ENCODE measurements at regions not wholly inside any gene's neighbourhood (a gene's known extent, or its start where the extent isn't known, plus 50 kb on each side); places are given as distances from the start of the nearest gene placed in this dataset.

DNA sequence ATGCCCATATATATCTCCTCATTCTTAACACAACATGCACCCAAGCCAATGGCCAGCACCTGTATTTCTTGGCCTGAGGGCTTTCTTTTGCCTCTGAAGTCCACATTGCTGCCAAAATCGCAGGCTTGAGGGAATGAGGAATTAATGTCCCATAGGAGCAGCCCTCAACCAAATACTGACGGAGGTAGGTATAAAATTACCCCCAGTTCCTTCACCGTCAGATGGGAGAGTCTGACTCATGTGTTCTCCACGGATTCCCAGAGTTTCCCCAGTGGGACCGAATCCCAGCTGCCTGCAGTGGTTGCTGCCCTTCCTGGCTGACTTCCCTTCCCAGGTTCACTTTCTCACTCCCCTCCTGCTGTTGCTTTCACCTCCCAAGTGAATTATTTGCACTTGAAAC lies 602.2 kb upstream of the NOX3 start:
- H3K4me2 ChIP-seq (ENCODE audit: low read depth, low read length) = no peak overlapping the region
- intact Hi-C loops (cut with micrococcal nuclease) = no loop called here
- no peak overlapping the region for H2BK15ac ChIP-seq (ENCODE audit: low read depth, low read length)
- H4K91ac ChIP-seq (ENCODE audit: insufficient read depth, low read depth, low read length) = no peak overlapping the region
- POLR2A ChIA-PET (ENCODE audit: unreplicated experiment) = no interaction called here
- H3K14ac ChIP-seq (replicated peaks; ENCODE audit: low read depth, low read length) = no peak overlapping the region
- H2BK20ac ChIP-seq (ENCODE audit: low read depth, low read length) = no peak overlapping the region
- 81% methylated on average over 4 of the region's 5 CpGs; no CpG with 5 or more reads in 1 of the 2 experiments for WGBS, 2 experiments (ENCODE audit: extremely low coverage in 2 of 2, insufficient read length in 1 of 2)
- H2AFZ ChIP-seq (replicated peaks; ENCODE audit: low read length, poor library complexity) = no peak overlapping the region
- no peak overlapping the region for H3K9ac ChIP-seq (ENCODE audit: low read depth, low read length)
- no peak overlapping the region for H2AK9ac ChIP-seq (replicated peaks; ENCODE audit: low read depth, low read length, poor library complexity)
- H2BK120ac ChIP-seq (ENCODE audit: low read depth, low read length) = no peak overlapping the region
- H3K4me3 ChIP-seq (ENCODE audit: insufficient read depth, low read depth, low read length) = no peak overlapping the region
- H3K79me1 ChIP-seq (ENCODE audit: low read depth in 1 of 2, low read length in 2 of 2) = no peaks in the 10 kb centered on the region
- H3K27me3 ChIP-seq (ENCODE audit: control insufficient read depth, insufficient read depth, low read length) = no peaks in the 10 kb centered on the region
- no peak overlapping the region for H3K4ac ChIP-seq (ENCODE audit: low read depth, low read length)
- no peak overlapping the region for H3K27ac ChIP-seq (ENCODE audit: insufficient read depth, low read length)
- in situ Hi-C loops (cut with MboI; ENCODE audit: low sequenced_read_pairs) = no loop called here
- no peak overlapping the region for H4K8ac ChIP-seq (ENCODE audit: low read depth in 2 of 2, low read length in 2 of 2)
- no peaks in the 10 kb centered on the region for H4K20me1 ChIP-seq (ENCODE audit: insufficient read depth, low read length)
- no TSS peak for BruUV-seq (replicated peaks)
- no peak overlapping the region for H2AK5ac ChIP-seq (ENCODE audit: low read depth, low read length)
- H3K18ac ChIP-seq (ENCODE audit: low read depth, low read length) = no peak overlapping the region
- CTCF ChIA-PET = no interaction called here
- TF ChIP-seq, protein P1, sequence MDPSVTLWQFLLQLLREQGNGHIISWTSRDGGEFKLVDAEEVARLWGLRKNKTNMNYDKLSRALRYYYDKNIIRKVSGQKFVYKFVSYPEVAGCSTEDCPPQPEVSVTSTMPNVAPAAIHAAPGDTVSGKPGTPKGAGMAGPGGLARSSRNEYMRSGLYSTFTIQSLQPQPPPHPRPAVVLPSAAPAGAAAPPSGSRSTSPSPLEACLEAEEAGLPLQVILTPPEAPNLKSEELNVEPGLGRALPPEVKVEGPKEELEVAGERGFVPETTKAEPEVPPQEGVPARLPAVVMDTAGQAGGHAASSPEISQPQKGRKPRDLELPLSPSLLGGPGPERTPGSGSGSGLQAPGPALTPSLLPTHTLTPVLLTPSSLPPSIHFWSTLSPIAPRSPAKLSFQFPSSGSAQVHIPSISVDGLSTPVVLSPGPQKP (IDR thresholded peaks at IDR 0.05; ENCODE audit: borderline replicate concordance, low read depth, low read length) = no peak
- TF ChIP-seq MXI1 (IDR thresholded peaks at IDR 0.05; ENCODE audit: borderline replicate concordance, low read depth, low read length) (no peak), MAZ (IDR thresholded peaks at IDR 0.05; ENCODE audit: borderline replicate concordance, low read depth, low read length) (no peak), SMC3 (IDR thresholded peaks at IDR 0.05; ENCODE audit: low read depth, low read length) (no peak), MAFK (IDR thresholded peaks at IDR 0.05; ENCODE audit: low read depth, low read length) (no peak), BHLHE40 (IDR thresholded peaks at IDR 0.05; ENCODE audit: low read depth, low read length) (no peak), CHD1 (IDR thresholded peaks at IDR 0.05; ENCODE audit: low read depth, low read length) (no peak), RCOR1 (IDR thresholded peaks at IDR 0.05; ENCODE audit: insufficient replicate concordance, low read length) (no peak), POLR2A (IDR thresholded peaks at IDR 0.05; ENCODE audit: low read depth, low read length) (no peak), RAD21 (IDR thresholded peaks at IDR 0.05; ENCODE audit: low read length) (no peak), FOS (IDR thresholded peaks at IDR 0.05; ENCODE audit: low read depth, low read length) (no peak), CEBPB (IDR thresholded peaks at IDR 0.05; ENCODE audit: low read depth, low read length) (no peak), NFE2L2 (IDR thresholded peaks at IDR 0.05; ENCODE audit: low read depth, low read length) (no peak)
- TF ChIP-seq, protein P2, sequence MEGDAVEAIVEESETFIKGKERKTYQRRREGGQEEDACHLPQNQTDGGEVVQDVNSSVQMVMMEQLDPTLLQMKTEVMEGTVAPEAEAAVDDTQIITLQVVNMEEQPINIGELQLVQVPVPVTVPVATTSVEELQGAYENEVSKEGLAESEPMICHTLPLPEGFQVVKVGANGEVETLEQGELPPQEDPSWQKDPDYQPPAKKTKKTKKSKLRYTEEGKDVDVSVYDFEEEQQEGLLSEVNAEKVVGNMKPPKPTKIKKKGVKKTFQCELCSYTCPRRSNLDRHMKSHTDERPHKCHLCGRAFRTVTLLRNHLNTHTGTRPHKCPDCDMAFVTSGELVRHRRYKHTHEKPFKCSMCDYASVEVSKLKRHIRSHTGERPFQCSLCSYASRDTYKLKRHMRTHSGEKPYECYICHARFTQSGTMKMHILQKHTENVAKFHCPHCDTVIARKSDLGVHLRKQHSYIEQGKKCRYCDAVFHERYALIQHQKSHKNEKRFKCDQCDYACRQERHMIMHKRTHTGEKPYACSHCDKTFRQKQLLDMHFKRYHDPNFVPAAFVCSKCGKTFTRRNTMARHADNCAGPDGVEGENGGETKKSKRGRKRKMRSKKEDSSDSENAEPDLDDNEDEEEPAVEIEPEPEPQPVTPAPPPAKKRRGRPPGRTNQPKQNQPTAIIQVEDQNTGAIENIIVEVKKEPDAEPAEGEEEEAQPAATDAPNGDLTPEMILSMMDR (conservative IDR thresholded peaks at IDR 0.05; ENCODE audit: low read depth, low read length) = no peak
- TF ChIP-seq, protein P3, sequence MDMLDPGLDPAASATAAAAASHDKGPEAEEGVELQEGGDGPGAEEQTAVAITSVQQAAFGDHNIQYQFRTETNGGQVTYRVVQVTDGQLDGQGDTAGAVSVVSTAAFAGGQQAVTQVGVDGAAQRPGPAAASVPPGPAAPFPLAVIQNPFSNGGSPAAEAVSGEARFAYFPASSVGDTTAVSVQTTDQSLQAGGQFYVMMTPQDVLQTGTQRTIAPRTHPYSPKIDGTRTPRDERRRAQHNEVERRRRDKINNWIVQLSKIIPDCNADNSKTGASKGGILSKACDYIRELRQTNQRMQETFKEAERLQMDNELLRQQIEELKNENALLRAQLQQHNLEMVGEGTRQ (IDR thresholded peaks at IDR 0.05; ENCODE audit: low read depth, low read length) = no peak
- DNase-seq = no peak
- H3K56ac ChIP-seq (ENCODE audit: extremely low read depth, insufficient read depth, low read length) = no peak overlapping the region
- no peak overlapping the region for H4K5ac ChIP-seq (ENCODE audit: low read depth, low read length)
- H3K23ac ChIP-seq (ENCODE audit: low read depth, low read length) = no peak overlapping the region
- dilution Hi-C loops (cut with HindIII; ENCODE audit: low sequenced_read_pairs, unreplicated experiment) = no loop called here
- no peaks in the 10 kb centered on the region for H3K36me3 ChIP-seq (ENCODE audit: control insufficient read depth, insufficient read depth, low read length)
- no peaks in the 10 kb centered on the region for H3K4me1 ChIP-seq (ENCODE audit: control insufficient read depth, insufficient read depth, low read length)
- no peak overlapping the region for H2BK5ac ChIP-seq (ENCODE audit: low read depth, low read length, poor library complexity, severe bottlenecking)
- no peaks in the 10 kb centered on the region for H3K9me3 ChIP-seq (ENCODE audit: control insufficient read depth, insufficient read depth, low read length)
- no peak for ATAC-seq (ENCODE audit: low read depth)
- no peaks in the 10 kb centered on the region for H3K9me1 ChIP-seq (ENCODE audit: insufficient read depth, low read length)
